Mesothelial cell of epicardium (in vitro differentiated cells): ENCODE measurements at regions not wholly inside any gene's neighbourhood (a gene's known extent, or its start where the extent isn't known, plus 50 kb on each side); places are given as distances from the start of the nearest gene placed in this dataset.

ENCODE experiments used
- DNase-seq, 2 experiments: peaks; one replicate each; pipeline ENCODE4 v3.0.0; 2021; ENCODE audit warnings: low spot score in 2 of 2; ENCODE audit not compliant: unreplicated experiment in 2 of 2
- H3K27ac Mint-ChIP-seq: 2 replicates; pipeline ENCODE4 v1.8.0; 2021; ENCODE audit warnings: mixed read lengths
- H3K27me3 Mint-ChIP-seq: 2 replicates; pipeline ENCODE4 v1.8.0; 2021; ENCODE audit warnings: low read depth, mixed read lengths
- H3K36me3 Mint-ChIP-seq: 2 replicates; pipeline ENCODE4 v1.8.0; 2021; ENCODE audit warnings: mixed read lengths
- H3K4me1 Mint-ChIP-seq: 2 replicates; pipeline ENCODE4 v1.8.0; 2021; ENCODE audit warnings: mixed read lengths
- H3K4me3 Mint-ChIP-seq: 2 replicates; pipeline ENCODE4 v1.8.0; 2021; ENCODE audit warnings: mild to moderate bottlenecking, moderate library complexity, mixed read lengths
- H3K9me3 Mint-ChIP-seq: 2 replicates; pipeline ENCODE4 v1.8.0; 2021; ENCODE audit warnings: mixed read lengths
- TF ChIP-seq, protein P1 (sequence below): fragments of 200-600 bp; sonication (generic); IDR thresholded peaks from one replicate; pipeline ENCODE4 v1.5.0; 2021; ENCODE audit warnings: antibody characterized with exemption; ENCODE audit not compliant: unreplicated experiment

GRCh38 chr5:57917004-57917403 lies 434.4 kb upstream of the ACTBL2 start:
- H3K36me3 Mint-ChIP-seq = no peaks in the 10 kb centered on the region
- peaks cover 6% of the 10 kb centered on the region for H3K9me3 Mint-ChIP-seq
- H3K4me1 Mint-ChIP-seq = peaks cover 16% of the 10 kb centered on the region
- TF ChIP-seq, protein P1, sequence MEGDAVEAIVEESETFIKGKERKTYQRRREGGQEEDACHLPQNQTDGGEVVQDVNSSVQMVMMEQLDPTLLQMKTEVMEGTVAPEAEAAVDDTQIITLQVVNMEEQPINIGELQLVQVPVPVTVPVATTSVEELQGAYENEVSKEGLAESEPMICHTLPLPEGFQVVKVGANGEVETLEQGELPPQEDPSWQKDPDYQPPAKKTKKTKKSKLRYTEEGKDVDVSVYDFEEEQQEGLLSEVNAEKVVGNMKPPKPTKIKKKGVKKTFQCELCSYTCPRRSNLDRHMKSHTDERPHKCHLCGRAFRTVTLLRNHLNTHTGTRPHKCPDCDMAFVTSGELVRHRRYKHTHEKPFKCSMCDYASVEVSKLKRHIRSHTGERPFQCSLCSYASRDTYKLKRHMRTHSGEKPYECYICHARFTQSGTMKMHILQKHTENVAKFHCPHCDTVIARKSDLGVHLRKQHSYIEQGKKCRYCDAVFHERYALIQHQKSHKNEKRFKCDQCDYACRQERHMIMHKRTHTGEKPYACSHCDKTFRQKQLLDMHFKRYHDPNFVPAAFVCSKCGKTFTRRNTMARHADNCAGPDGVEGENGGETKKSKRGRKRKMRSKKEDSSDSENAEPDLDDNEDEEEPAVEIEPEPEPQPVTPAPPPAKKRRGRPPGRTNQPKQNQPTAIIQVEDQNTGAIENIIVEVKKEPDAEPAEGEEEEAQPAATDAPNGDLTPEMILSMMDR = no peak
- no peak for DNase-seq
- H3K27ac Mint-ChIP-seq = no peak overlapping the region
- H3K4me3 Mint-ChIP-seq = no peak overlapping the region
- H3K27me3 Mint-ChIP-seq = no peaks in the 10 kb centered on the region

GRCh38 chr5:57915536-57915935 lies 432.9 kb upstream of the ACTBL2 start:
- Mint-ChIP-seq H3K9me3 (peaks cover 5% of the 10 kb centered on the region), H3K4me3 (no peak overlapping the region), H3K27ac (no peak overlapping the region), H3K4me1 (peaks cover 25% of the 10 kb centered on the region), H3K36me3 (no peaks in the 10 kb centered on the region), H3K27me3 (no peaks in the 10 kb centered on the region)
- TF ChIP-seq, protein P1 = no peak
- no peak for DNase-seq

GRCh38 chr5:57911438-57911837 lies 428.8 kb upstream of the ACTBL2 start:
- H3K4me1 Mint-ChIP-seq = peaks cover 17% of the 10 kb centered on the region
- DNase-seq = no peak
- H3K27me3 Mint-ChIP-seq = no peaks in the 10 kb centered on the region
- no peaks in the 10 kb centered on the region for H3K36me3 Mint-ChIP-seq
- H3K27ac Mint-ChIP-seq = peak overlapping the region; percentile 41
- no peak overlapping the region for H3K4me3 Mint-ChIP-seq
- H3K9me3 Mint-ChIP-seq = no peaks in the 10 kb centered on the region
- TF ChIP-seq, protein P1 = no peak

- TF ChIP-seq, protein P1 = no peak
- Mint-ChIP-seq H3K27ac (no peak overlapping the region), H3K4me3 (no peak overlapping the region), H3K36me3 (no peaks in the 10 kb centered on the region), H3K27me3 (no peaks in the 10 kb centered on the region), H3K9me3 (no peaks in the 10 kb centered on the region), H3K4me1 (peaks cover 36% of the 10 kb centered on the region)
- DNase-seq = no peak
Observed at GRCh38 chr5:57906671-57907070, 424.1 kb upstream of the ACTBL2 start.

DNA sequence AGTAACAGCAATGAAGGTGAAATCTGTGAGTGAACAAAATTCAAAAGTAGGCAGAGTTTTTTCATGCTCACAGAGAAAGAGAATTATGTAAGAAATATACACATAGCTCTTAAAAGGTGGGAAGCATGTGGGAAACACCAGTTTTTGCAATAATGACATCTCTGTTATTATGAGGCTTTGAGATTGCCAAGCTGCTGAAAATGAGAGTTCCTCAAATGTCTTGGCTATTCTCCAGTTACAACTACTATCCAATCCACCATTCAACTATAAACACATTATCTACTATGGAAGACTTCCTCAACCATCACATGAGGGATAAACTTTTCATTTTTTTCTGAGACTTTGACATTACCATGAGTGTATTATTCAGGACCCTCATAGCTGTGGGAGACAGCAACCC lies 420.8 kb upstream of the ACTBL2 start:
- H3K4me3 Mint-ChIP-seq = no peak overlapping the region
- H3K27ac Mint-ChIP-seq = peak overlapping the region; percentile 87
- no peaks in the 10 kb centered on the region for H3K27me3 Mint-ChIP-seq
- DNase-seq = no peak
- H3K9me3 Mint-ChIP-seq = no peaks in the 10 kb centered on the region
- TF ChIP-seq, protein P1 = no peak
- H3K36me3 Mint-ChIP-seq = no peaks in the 10 kb centered on the region
- peaks cover 50% of the 10 kb centered on the region for H3K4me1 Mint-ChIP-seq

DNA sequence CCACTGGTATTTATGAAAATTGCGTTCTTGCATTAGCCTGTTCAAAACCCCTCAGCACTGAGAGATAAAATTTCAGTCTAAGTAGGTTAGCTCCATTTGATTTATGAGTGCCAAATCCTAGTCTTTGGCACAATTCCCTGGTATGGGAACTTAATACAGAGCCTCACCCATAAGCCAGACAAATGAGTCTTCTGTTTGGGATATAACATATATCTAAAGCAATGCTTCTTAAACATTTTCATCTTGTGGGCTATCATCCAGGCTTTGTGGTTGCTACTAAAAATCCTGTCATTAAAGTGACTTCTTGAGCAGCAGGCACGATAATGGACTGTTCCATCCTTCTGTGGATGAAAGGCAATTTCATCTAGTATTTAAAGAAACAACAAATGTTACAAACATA lies 419.5 kb upstream of the ACTBL2 start:
- TF ChIP-seq, protein P1 = no peak
- H3K27me3 Mint-ChIP-seq = no peaks in the 10 kb centered on the region
- DNase-seq = no peak
- no peaks in the 10 kb centered on the region for H3K36me3 Mint-ChIP-seq
- H3K9me3 Mint-ChIP-seq = no peaks in the 10 kb centered on the region
- no peak overlapping the region for H3K4me3 Mint-ChIP-seq
- peak overlapping the region; percentile 87 for H3K27ac Mint-ChIP-seq
- peaks cover 55% of the 10 kb centered on the region for H3K4me1 Mint-ChIP-seq
